ENCODE measurements at regions not wholly inside any gene's neighbourhood (a gene's known extent, or its start where the extent isn't known, plus 50 kb on each side); places are given as distances from the start of the nearest gene placed in this dataset.

DNA sequence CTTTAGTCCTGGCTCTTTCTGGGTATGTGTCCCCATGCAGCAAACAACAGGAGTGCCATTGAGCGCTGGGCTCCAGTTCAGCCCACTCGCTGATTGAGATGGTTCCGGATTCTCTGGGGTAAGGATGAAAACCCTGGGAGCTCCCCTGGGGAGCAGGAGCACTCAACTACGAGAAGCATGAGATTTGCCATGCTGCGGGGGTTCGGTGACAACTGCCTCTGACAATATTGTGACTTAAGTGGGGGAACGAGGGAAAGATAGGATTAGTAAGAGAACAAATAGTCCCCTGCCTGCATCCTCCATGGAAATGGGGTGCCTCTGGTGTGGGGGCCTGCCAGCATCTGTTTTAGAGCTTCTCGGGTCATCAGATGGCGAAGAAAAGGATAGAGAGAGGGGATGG is 123.6 kb upstream of the IPO9 start:
- DNase-seq (ENCODE audit: low read depth) = no peak
- no peak for TF ChIP-seq POLR2A (IDR thresholded peaks at IDR 0.05; ENCODE audit: extremely low read depth, insufficient read length)
- TF ChIP-seq MYC (IDR thresholded peaks at IDR 0.05; ENCODE audit: low read depth, low read length) = no peak
- TF ChIP-seq, protein P1, sequence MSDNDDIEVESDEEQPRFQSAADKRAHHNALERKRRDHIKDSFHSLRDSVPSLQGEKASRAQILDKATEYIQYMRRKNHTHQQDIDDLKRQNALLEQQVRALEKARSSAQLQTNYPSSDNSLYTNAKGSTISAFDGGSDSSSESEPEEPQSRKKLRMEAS (IDR thresholded peaks at IDR 0.05; ENCODE audit: low read depth, low read length) = no peak
- TF ChIP-seq, protein P2, sequence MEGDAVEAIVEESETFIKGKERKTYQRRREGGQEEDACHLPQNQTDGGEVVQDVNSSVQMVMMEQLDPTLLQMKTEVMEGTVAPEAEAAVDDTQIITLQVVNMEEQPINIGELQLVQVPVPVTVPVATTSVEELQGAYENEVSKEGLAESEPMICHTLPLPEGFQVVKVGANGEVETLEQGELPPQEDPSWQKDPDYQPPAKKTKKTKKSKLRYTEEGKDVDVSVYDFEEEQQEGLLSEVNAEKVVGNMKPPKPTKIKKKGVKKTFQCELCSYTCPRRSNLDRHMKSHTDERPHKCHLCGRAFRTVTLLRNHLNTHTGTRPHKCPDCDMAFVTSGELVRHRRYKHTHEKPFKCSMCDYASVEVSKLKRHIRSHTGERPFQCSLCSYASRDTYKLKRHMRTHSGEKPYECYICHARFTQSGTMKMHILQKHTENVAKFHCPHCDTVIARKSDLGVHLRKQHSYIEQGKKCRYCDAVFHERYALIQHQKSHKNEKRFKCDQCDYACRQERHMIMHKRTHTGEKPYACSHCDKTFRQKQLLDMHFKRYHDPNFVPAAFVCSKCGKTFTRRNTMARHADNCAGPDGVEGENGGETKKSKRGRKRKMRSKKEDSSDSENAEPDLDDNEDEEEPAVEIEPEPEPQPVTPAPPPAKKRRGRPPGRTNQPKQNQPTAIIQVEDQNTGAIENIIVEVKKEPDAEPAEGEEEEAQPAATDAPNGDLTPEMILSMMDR (IDR thresholded peaks at IDR 0.05; ENCODE audit: low read depth, low read length) = no peak
- no peak overlapping the region for H3K4me3 ChIP-seq (ENCODE audit: low read depth, low read length)

- DNase-seq (ENCODE audit: low read depth) = no peak
- no peak for TF ChIP-seq POLR2A (IDR thresholded peaks at IDR 0.05; ENCODE audit: extremely low read depth, insufficient read length)
- TF ChIP-seq, protein P1 (IDR thresholded peaks at IDR 0.05; ENCODE audit: low read depth, low read length) = no peak
- TF ChIP-seq MYC (IDR thresholded peaks at IDR 0.05; ENCODE audit: low read depth, low read length) = no peak
- TF ChIP-seq, protein P2 (IDR thresholded peaks at IDR 0.05; ENCODE audit: low read depth, low read length) = no peak
- no peak overlapping the region for H3K4me3 ChIP-seq (ENCODE audit: low read depth, low read length)
Observed at GRCh38 chr1:201706109-201706508, 122.8 kb upstream of the IPO9 start.

- no peak for TF ChIP-seq POLR2A (IDR thresholded peaks at IDR 0.05; ENCODE audit: extremely low read depth, insufficient read length)
- no peak for TF ChIP-seq MYC (IDR thresholded peaks at IDR 0.05; ENCODE audit: low read depth, low read length)
- TF ChIP-seq, protein P2 (IDR thresholded peaks at IDR 0.05; ENCODE audit: low read depth, low read length) = no peak
- TF ChIP-seq, protein P1 (IDR thresholded peaks at IDR 0.05; ENCODE audit: low read depth, low read length) = no peak
- no peak for DNase-seq (ENCODE audit: low read depth)
Observed at GRCh38 chr1:201707027-201707426, 121.9 kb upstream of the IPO9 start.

GRCh38 chr1:201707656-201708055 is 121.3 kb upstream of the IPO9 start:
- no peak overlapping the region for H3K4me3 ChIP-seq (ENCODE audit: low read depth, low read length)
- no peak for DNase-seq (ENCODE audit: low read depth)
- TF ChIP-seq MYC (IDR thresholded peaks at IDR 0.05; ENCODE audit: low read depth, low read length) (no peak), POLR2A (IDR thresholded peaks at IDR 0.05; ENCODE audit: extremely low read depth, insufficient read length) (no peak)
- TF ChIP-seq, protein P2 (IDR thresholded peaks at IDR 0.05; ENCODE audit: low read depth, low read length) = no peak
- TF ChIP-seq, protein P1 (IDR thresholded peaks at IDR 0.05; ENCODE audit: low read depth, low read length) = no peak

More at GRCh38 chr1:201707027-201707426, 121.9 kb upstream of the IPO9 start:
- no peak overlapping the region for H3K4me3 ChIP-seq (ENCODE audit: low read depth, low read length)

GRCh38 chr1:201708085-201708512 is 120.9 kb upstream of the IPO9 start:
- no peak for TF ChIP-seq POLR2A (IDR thresholded peaks at IDR 0.05; ENCODE audit: extremely low read depth, insufficient read length)
- TF ChIP-seq MYC (IDR thresholded peaks at IDR 0.05; ENCODE audit: low read depth, low read length) = no peak
- TF ChIP-seq, protein P2 (IDR thresholded peaks at IDR 0.05; ENCODE audit: low read depth, low read length) = no peak
- TF ChIP-seq, protein P1 (IDR thresholded peaks at IDR 0.05; ENCODE audit: low read depth, low read length) = no peak
- H3K4me3 ChIP-seq (ENCODE audit: low read depth, low read length) = no peak overlapping the region
- peak; percentile 65 for DNase-seq (ENCODE audit: low read depth)

All from NB4 (cell line).